Stomach (tissue), 8 donors: ENCODE measurements at regions not wholly inside any gene's neighbourhood (a gene's known extent, or its start where the extent isn't known, plus 50 kb on each side); places are given as distances from the start of the nearest gene placed in this dataset.
A peak's percentile ranks its signal among the peaks of the same experiment; 100 is the strongest.
"Not testable (repeated sequence)": the region's sequence is repeated elsewhere in the genome, so short reads cannot be mapped to it uniquely, and the experiment has no call there.

Source experiments
- DNase-seq, 2 donors: peaks; one replicate each; pipeline versions ENCODE4 v3.0.0 to v3.0.0-alpha.2; 2013 to 2019
- H3K27ac ChIP-seq, 5 donors: fragments of 200-600 bp in 4 of 5; sonication (generic) in 4 of 5; one replicate each; pipeline ENCODE4 v1.5.1; 2013 to 2019; ENCODE audit warnings: mild to moderate bottlenecking in 1 of 5, moderate library complexity in 1 of 5
- H3K27me3 ChIP-seq, 3 donors: fragments of 200-600 bp; sonication (generic); one replicate each; pipeline ENCODE4 v1.5.1; 2017 to 2019; ENCODE audit warnings: mixed run types in 1 of 3
- H3K36me3 ChIP-seq, 4 donors: fragments of 200-600 bp; sonication (generic); 1 replicate in 3 of 4; 2 replicates in 1 of 4; pipeline ENCODE4 v1.5.1; 2016 to 2019
- H3K4me1 ChIP-seq, 4 donors: fragments of 200-600 bp; sonication (generic); one replicate each; pipeline ENCODE4 v1.5.1; 2016 to 2019
- H3K4me3 ChIP-seq, 4 donors: fragments of 200-600 bp; sonication (generic) in 3 of 4; one replicate each; pipeline ENCODE4 v1.5.1; 2016 to 2019; ENCODE audit warnings: mild to moderate bottlenecking in 1 of 4
- H3K9me3 ChIP-seq, 4 donors: fragments of 200-600 bp; sonication (generic); one replicate each; pipeline ENCODE4 v1.5.1; 2016 to 2019
- EP300 ChIP-seq: sonication (generic); formaldehyde crosslinking; IDR thresholded peaks from one replicate; pipeline ENCODE4 v1.6.1; 2017; ENCODE audit warnings: antibody characterized with exemption
- POLR2A ChIP-seq, 4 donors: fragments of 450-650 bp; IDR thresholded peaks; one replicate each; pipeline ENCODE4 v1.6.1; 2016; ENCODE audit warnings: antibody characterized with exemption in 4 of 4, control low read depth in 2 of 4, mild to moderate bottlenecking in 1 of 4, moderate library complexity in 1 of 4
- POLR2AphosphoS5 ChIP-seq, 3 donors: sonication (generic); formaldehyde crosslinking; IDR thresholded peaks; one replicate each; pipeline ENCODE4 v1.6.1; 2016; ENCODE audit warnings: antibody characterized with exemption in 3 of 3
- WGBS, 5 donors: extraction: QIAGEN DNeasy Blood & Tissue Kit in 3 of 5; methylation state at CpG; one replicate each; pipeline versions ENCODE4 v1.1.5 to v1.1.7; 2013 to 2018; 5-methylcytosine and 5-hydroxymethylcytosine counted together
- intact Hi-C: fragments of 100-400 bp; cut with DNase I; formaldehyde crosslinking; loops from one replicate; pipeline ENCODE4 v1.15.1; 2023; ENCODE audit warnings: low total_unique reads
- TF ChIP-seq, protein P1 (sequence below), 7 experiments: fragments of 450-650 bp in 4 of 7; fragments of 200-600 bp in 3 of 7; sonication (generic) in 3 of 7; IDR thresholded peaks; one replicate each; pipeline ENCODE4 v1.5.1; 2016 to 2019; ENCODE audit warnings: antibody characterized with exemption in 7 of 7, control low read depth in 2 of 7, mild to moderate bottlenecking in 1 of 7
- donor health status: healthy with polysubstance abuse.
- donor health status: Bipolar disorder and iron deficiency.
- donor health status: healthy.

GRCh38 chr5:50580506-50580905, 85.9 kb upstream of the PARP8 start:
- Histone ChIP-seq H3K4me1 (peaks cover 0 to 9% (median 4%) of the 10 kb centered on the region in 4 donors), H3K36me3 (no peaks in the 10 kb centered on the region), H3K4me3 (no peak overlapping the region), H3K27ac (no peak overlapping the region), H3K9me3 (peaks cover 0 to 5% (median 0%) of the 10 kb centered on the region in 4 donors), H3K27me3 (no peaks in the 10 kb centered on the region)
- TF ChIP-seq, protein P1, sequence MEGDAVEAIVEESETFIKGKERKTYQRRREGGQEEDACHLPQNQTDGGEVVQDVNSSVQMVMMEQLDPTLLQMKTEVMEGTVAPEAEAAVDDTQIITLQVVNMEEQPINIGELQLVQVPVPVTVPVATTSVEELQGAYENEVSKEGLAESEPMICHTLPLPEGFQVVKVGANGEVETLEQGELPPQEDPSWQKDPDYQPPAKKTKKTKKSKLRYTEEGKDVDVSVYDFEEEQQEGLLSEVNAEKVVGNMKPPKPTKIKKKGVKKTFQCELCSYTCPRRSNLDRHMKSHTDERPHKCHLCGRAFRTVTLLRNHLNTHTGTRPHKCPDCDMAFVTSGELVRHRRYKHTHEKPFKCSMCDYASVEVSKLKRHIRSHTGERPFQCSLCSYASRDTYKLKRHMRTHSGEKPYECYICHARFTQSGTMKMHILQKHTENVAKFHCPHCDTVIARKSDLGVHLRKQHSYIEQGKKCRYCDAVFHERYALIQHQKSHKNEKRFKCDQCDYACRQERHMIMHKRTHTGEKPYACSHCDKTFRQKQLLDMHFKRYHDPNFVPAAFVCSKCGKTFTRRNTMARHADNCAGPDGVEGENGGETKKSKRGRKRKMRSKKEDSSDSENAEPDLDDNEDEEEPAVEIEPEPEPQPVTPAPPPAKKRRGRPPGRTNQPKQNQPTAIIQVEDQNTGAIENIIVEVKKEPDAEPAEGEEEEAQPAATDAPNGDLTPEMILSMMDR (IDR thresholded peaks at IDR 0.05) = no peak
- no peak for TF ChIP-seq POLR2A (IDR thresholded peaks at IDR 0.05)
- TF ChIP-seq POLR2AphosphoS5 (IDR thresholded peaks at IDR 0.05) = no peak
- no peak for TF ChIP-seq EP300
- 75 to 84% (median 82%) methylated on average over 6 of the region's 6 CpGs for WGBS, 5 donors
- DNase-seq = no peak
- intact Hi-C loops = no loop called here

DNA sequence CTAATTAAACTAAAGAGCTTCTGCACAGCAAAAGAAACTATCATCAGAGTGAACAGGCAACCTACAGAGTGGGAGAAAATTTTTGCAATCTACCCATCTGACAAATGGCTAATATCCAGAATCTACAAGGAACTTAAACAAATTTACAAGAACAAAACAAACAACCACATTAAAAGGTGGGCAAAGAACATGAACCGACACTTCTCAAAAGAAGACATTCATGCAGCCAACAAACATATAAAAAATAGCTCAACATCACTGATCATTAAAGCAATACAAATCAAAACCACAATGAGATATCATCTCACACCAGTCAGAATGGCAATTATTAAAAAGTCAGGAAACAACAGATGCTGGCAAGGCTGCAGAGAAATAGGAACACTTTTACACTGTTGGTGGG, 84.6 kb upstream of the PARP8 start:
- DNase-seq, H3K27me3 ChIP-seq, H3K27ac ChIP-seq, H3K4me1 ChIP-seq, H3K9me3 ChIP-seq, H3K4me3 ChIP-seq, intact Hi-C loops, H3K36me3 ChIP-seq: not testable (repeated sequence)
- WGBS, 5 donors = 21 to 49% (median 36%) methylated on average over 1 of the region's 1 CpG

GRCh38 chr5:50582699-50583098, 83.7 kb upstream of the PARP8 start:
- Histone ChIP-seq H3K4me3 (no peak overlapping the region), H3K4me1 (no peaks in the 10 kb centered on the region), H3K27ac (no peak overlapping the region), H3K9me3 (peaks cover 0 to 5% (median 0%) of the 10 kb centered on the region in 4 donors), H3K27me3 (no peaks in the 10 kb centered on the region), H3K36me3 (no peaks in the 10 kb centered on the region)
- DNase-seq = no peak
- WGBS, 5 donors = 75 to 89% (median 86%) methylated on average over 2 of the region's 2 CpGs
- TF ChIP-seq EP300 (no peak), POLR2A (IDR thresholded peaks at IDR 0.05) (no peak), POLR2AphosphoS5 (IDR thresholded peaks at IDR 0.05) (no peak)
- TF ChIP-seq, protein P1 (IDR thresholded peaks at IDR 0.05) = no peak
- intact Hi-C loops = no loop called here

DNA sequence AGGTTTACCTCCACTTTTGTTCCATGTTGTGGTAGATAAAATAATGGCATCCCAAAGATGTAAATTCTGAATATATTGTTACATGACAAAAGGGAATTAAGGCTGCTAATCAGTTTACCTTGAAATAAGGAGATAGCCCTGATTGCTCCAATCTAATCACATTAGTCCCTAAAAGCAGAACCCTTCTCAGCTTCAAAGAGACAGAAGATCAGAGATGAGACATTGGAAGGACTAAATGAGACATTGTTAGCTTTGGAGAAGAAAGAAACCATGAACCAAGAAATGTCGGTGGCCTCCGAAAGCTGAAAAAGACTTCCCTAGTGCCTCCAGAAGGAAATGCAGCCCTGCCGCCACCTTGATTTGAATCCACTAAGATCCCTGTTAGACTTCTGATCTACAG, 82.8 kb upstream of the PARP8 start:
- Histone ChIP-seq H3K27ac (no peak overlapping the region), H3K36me3 (no peaks in the 10 kb centered on the region), H3K4me1 (no peaks in the 10 kb centered on the region), H3K4me3 (no peak overlapping the region), H3K27me3 (no peaks in the 10 kb centered on the region), H3K9me3 (peaks cover 0 to 5% (median 0%) of the 10 kb centered on the region in 4 donors)
- intact Hi-C loops = no loop called here
- DNase-seq = no peak
- TF ChIP-seq POLR2AphosphoS5 (IDR thresholded peaks at IDR 0.05) = no peak
- TF ChIP-seq, protein P1 (IDR thresholded peaks at IDR 0.05) = no peak
- no peak for TF ChIP-seq EP300
- no peak for TF ChIP-seq POLR2A (IDR thresholded peaks at IDR 0.05)
- WGBS, 5 donors = 91 to 98% (median 96%) methylated on average over 3 of the region's 3 CpGs

- DNase-seq, H3K9me3 ChIP-seq, H3K4me3 ChIP-seq, H3K36me3 ChIP-seq, intact Hi-C loops, H3K4me1 ChIP-seq, H3K27me3 ChIP-seq, H3K27ac ChIP-seq: not testable (repeated sequence)
- WGBS, 5 donors = 65 to 84% (median 73%) methylated on average over 6 of the region's 6 CpGs
Observed at GRCh38 chr5:50588471-50588870, 78.0 kb upstream of the PARP8 start.

DNA sequence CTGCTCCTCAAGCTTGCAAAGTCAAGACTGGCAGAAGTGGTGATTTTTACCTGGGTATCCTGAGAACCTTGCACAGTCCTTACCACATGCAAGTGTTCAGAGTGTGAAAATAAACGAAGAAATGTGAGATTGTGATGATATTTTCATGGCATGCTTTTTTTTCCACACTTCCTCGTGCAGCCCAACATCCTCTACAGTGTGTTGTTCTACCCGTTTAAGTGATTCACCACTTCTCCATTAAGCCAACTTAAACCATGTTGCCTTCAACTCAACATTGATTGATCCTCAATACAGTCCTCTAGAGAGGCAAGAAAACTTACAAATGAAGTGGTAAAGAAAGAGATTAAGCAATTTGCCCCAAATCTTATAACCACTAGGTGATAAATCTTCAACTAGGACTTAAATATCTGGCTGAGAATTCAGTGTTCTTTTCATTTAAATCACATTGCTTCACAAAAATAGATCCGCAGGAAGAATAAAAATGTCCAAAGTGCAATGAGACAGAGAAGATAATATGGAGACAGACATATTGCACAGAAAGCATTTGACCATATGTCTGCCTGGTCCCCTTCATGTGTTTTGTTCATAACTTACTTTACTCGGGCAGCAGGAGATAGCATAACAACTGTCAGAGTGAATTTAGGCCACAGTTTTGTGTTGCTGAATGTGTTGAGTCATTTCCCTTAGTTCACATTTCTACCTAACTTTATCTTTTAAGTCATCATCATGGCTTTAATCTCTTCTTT, 75.8 kb upstream of the PARP8 start:
- H3K27me3 ChIP-seq, H3K36me3 ChIP-seq, H3K9me3 ChIP-seq, DNase-seq, H3K4me1 ChIP-seq, H3K4me3 ChIP-seq, intact Hi-C loops: not testable (repeated sequence)
- 62 to 74% (median 68%) methylated on average over 5 of the region's 5 CpGs for WGBS, 5 donors
- H3K27ac ChIP-seq = peak overlapping the region in 1 of 5 donors; percentile 13

DNA sequence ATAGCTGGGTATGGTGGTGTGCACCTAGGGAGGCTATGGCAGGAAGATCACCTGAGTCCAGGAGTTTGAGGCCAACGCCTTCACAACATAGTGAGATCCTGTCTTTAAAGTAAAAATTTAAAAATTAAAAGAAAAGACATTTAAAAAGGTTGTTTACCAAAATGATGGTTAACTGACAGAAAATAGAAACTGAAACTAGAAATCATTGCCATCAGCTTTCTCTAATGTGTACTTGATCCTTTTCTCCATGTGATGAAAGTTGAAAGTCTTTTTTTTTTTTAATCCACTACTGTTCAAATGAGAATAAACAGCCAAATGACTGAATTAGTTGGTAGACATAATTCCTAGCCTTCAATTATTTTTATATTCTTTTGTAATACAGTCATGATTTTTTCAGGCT, 75.1 kb upstream of the PARP8 start:
- H3K27ac ChIP-seq, H3K4me1 ChIP-seq, H3K9me3 ChIP-seq, DNase-seq, intact Hi-C loops, H3K27me3 ChIP-seq, H3K36me3 ChIP-seq, H3K4me3 ChIP-seq: not testable (repeated sequence)
- 86 to 98% (median 90%) methylated on average over 1 of the region's 1 CpG for WGBS, 5 donors
